Left ventricle myocardium superior (tissue), 1 donor: ENCODE measurements at regions not wholly inside any gene's neighbourhood (a gene's known extent, or its start where the extent isn't known, plus 50 kb on each side); places are given as distances from the start of the nearest gene placed in this dataset.
A peak's percentile ranks its signal among the peaks of the same experiment; 100 is the strongest.
"Not testable (repeated sequence)": the region's sequence is repeated elsewhere in the genome, so short reads cannot be mapped to it uniquely, and the experiment has no call there.

ENCODE experiments used
- ATAC-seq: fragments of 200-7000 bp; cut with Tn5 transposase; one replicate; pipeline ENCODE4 v1.9.1; 2020; ENCODE audit warnings: mild to moderate bottlenecking, moderate library complexity
- DNase-seq: peaks from one replicate; pipeline ENCODE4 v3.0.0-alpha.2; 2020
- intact Hi-C: fragments of 100-400 bp; cut with micrococcal nuclease; formaldehyde crosslinking; loops from one replicate; pipeline ENCODE4 v1.11.0; 2022
- donor health status: DM: no; HTN: yes; CAD: no; lungs with severe emphysema.

GRCh38 chr7:149638566-149639320 is 134.6 kb downstream of the ZNF467 start:
- ATAC-seq (no peak), DNase-seq (no peak)
- intact Hi-C loops = no loop called here

GRCh38 chr7:149637911-149638565 is 135.3 kb downstream of the ZNF467 start:
- intact Hi-C loops = no loop called here
- no peak for ATAC-seq
- DNase-seq = no peak

GRCh38 chr7:149635561-149636329 is 137.6 kb downstream of the ZNF467 start:
- DNase-seq = no peak
- intact Hi-C loops = no loop called here
- ATAC-seq = no peak

- intact Hi-C loops = no loop called here
- DNase-seq (no peak), ATAC-seq (no peak)
These were observed 136.7 kb upstream of the ZNF746 start for GRCh38 chr7:149633976-149634945.

GRCh38 chr7:149628361-149629149 is 130.9 kb upstream of the ZNF746 start:
- DNase-seq, intact Hi-C loops, ATAC-seq: not testable (repeated sequence)

- ATAC-seq (no peak), DNase-seq (no peak)
- intact Hi-C loops = no loop called here
These were observed 130.3 kb upstream of the ZNF746 start for GRCh38 chr7:149627911-149628310.

GRCh38 chr7:149626972-149627371 is 129.4 kb upstream of the ZNF746 start:
- ATAC-seq (no peak), DNase-seq (no peak)
- intact Hi-C loops = no loop called here

- no peak for DNase-seq
- no peak for ATAC-seq
- intact Hi-C loops = no loop called here
These were observed 128.4 kb upstream of the ZNF746 start for GRCh38 chr7:149625947-149626392.

- intact Hi-C loops = no loop called here
- DNase-seq (peak; percentile 74), ATAC-seq (peak; percentile 57)
These were observed 127.8 kb upstream of the ZNF746 start for GRCh38 chr7:149625340-149625946.

- ATAC-seq (peak; percentile 97), DNase-seq (peak; percentile 98)
- intact Hi-C loops = no loop called here
These were observed 127.1 kb upstream of the ZNF746 start for GRCh38 chr7:149624419-149625339.

GRCh38 chr7:149624006-149624405 is 126.4 kb upstream of the ZNF746 start:
- ATAC-seq (peak; percentile 17), DNase-seq (peak; percentile 51)
- intact Hi-C loops = no loop called here

- DNase-seq (peak; percentile 65), ATAC-seq (peak; percentile 20)
- intact Hi-C loops = not testable (repeated sequence)
These were observed 125.8 kb upstream of the ZNF746 start for GRCh38 chr7:149623262-149623997.

GRCh38 chr7:149622444-149623210 is 125.0 kb upstream of the ZNF746 start:
- intact Hi-C loops = no loop called here

GRCh38 chr7:149621776-149622175 is 124.2 kb upstream of the ZNF746 start:
- DNase-seq (no peak), ATAC-seq (no peak)
- intact Hi-C loops = no loop called here

More at GRCh38 chr7:149622444-149623210, 125.0 kb upstream of the ZNF746 start:
- ATAC-seq = no peak
- DNase-seq = no peak

- ATAC-seq (no peak), DNase-seq (no peak)
- intact Hi-C loops = no loop called here
These were observed 123.4 kb upstream of the ZNF746 start for GRCh38 chr7:149620961-149621360.
